DOHH2 (cell line): ENCODE measurements at regions not wholly inside any gene's neighbourhood (a gene's known extent, or its start where the extent isn't known, plus 50 kb on each side); places are given as distances from the start of the nearest gene placed in this dataset.

Experiments
- H3F3A ChIP-seq: fragments of 200-600 bp; sonication (generic), shearing (Covaris generic); 2 replicates; pipeline ENCODE4 v1.6.0; 2016; ENCODE audit warnings: antibody characterized with exemption, mild to moderate bottlenecking; ENCODE audit not compliant: control insufficient read depth, insufficient read depth
- H3K27ac ChIP-seq: fragments of 200-600 bp; sonication (generic); 2 replicates; pipeline ENCODE4 v1.5.1; 2014; ENCODE audit warnings: low read depth, mild to moderate bottlenecking, low read length, moderate library complexity
- H3K27me3 ChIP-seq: fragments of 200-600 bp; sonication (generic); 2 replicates; pipeline ENCODE4 v1.6.1; 2014; ENCODE audit warnings: mild to moderate bottlenecking, low read length, mixed read lengths; ENCODE audit not compliant: control insufficient read depth
- H3K36me3 ChIP-seq: fragments of 200-600 bp; sonication (generic); 2 replicates; pipeline ENCODE4 v1.6.1; 2014; ENCODE audit warnings: mild to moderate bottlenecking, low read length, moderate library complexity, mixed read lengths; ENCODE audit not compliant: control insufficient read depth
- H3K4me1 ChIP-seq: fragments of 200-600 bp; sonication (generic); 2 replicates; pipeline ENCODE4 v1.6.1; 2014; ENCODE audit warnings: mild to moderate bottlenecking, low read length, mixed read lengths; ENCODE audit not compliant: control insufficient read depth
- H3K4me2 ChIP-seq: fragments of 200-600 bp; sonication (generic); 2 replicates; pipeline ENCODE4 v1.6.0; 2014; ENCODE audit warnings: mild to moderate bottlenecking, low read length, moderate library complexity
- H3K4me3 ChIP-seq: fragments of 200-600 bp; sonication (generic); 2 replicates; pipeline ENCODE4 v1.5.1; 2014; ENCODE audit warnings: mild to moderate bottlenecking, low read length, mixed read lengths
- H3K79me2 ChIP-seq: fragments of 200-600 bp; sonication (generic); 2 replicates; pipeline ENCODE4 v1.6.1; 2014; ENCODE audit warnings: mild to moderate bottlenecking, low read length, mixed read lengths; ENCODE audit not compliant: control insufficient read depth
- H3K9me2 ChIP-seq: fragments of 200-600 bp; sonication (generic); replicated peaks from 2 replicates; pipeline ENCODE4 v1.6.1; 2014; ENCODE audit warnings: mild to moderate bottlenecking, low read length, mixed read lengths; ENCODE audit not compliant: control insufficient read depth
- H3K9me3 ChIP-seq: fragments of 200-600 bp; sonication (generic); 2 replicates; pipeline ENCODE4 v1.6.1; 2014; ENCODE audit warnings: antibody characterized with exemption, low read length, mixed read lengths; ENCODE audit not compliant: control insufficient read depth, insufficient read depth
- H4K20me1 ChIP-seq: fragments of 200-600 bp; sonication (generic); 2 replicates; pipeline ENCODE4 v1.6.0; 2014; ENCODE audit warnings: low read depth, mild to moderate bottlenecking, antibody characterized with exemption, low read length, moderate library complexity; ENCODE audit not compliant: control insufficient read depth, insufficient read depth
- EZH2phosphoT487 ChIP-seq: fragments of 200-600 bp; sonication (generic); IDR thresholded peaks from 2 replicates; pipeline ENCODE4 v1.6.1; 2017; ENCODE audit warnings: borderline replicate concordance, mild to moderate bottlenecking, antibody characterized with exemption, low read length, moderate library complexity, mixed read lengths
- TF ChIP-seq, protein P1 (sequence below): fragments of 200-600 bp; sonication (generic); IDR thresholded peaks from one replicate; pipeline ENCODE4 v1.5.1; 2014; ENCODE audit warnings: antibody characterized with exemption, mild to moderate bottlenecking, low read depth, low read length; ENCODE audit not compliant: poor library complexity, severe bottlenecking

DNA sequence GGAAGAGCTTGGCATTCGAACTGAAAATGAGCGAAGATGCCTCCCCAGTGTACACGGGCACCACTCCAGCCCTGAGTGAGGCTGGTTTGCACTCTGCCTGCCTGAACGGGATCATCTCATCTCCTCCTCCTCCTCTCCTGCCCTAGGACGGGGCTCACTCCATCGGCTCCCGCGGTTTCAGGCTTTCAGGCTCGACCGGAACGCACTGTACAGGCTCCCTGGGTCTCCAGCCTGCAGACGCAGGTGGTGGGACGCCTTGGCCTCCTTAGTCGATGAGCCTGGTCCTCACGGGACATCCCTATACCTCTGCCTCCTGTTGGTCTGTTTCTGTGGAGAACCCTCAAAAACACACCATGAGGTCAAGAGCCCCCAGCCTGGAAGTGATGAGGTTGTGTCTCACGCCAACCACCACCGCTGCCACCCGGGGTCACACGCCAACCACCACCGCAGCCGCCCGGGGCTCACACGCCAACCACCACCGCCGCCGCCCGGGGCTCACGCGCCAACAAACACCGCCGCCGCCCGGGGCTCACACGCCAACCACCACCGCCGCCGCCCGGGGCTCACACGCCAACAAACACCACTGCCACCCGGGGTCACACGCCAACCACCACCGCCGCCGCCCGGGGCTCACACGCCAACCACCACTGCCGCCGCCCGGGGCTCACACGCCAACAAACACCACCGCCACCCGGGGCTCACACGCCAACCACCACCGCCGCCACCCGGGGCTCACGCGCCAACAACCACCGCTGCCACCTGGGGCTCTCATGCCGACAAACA is 56.3 kb downstream of the FOXL3 start:
- peaks cover 80% of the 10 kb centered on the region; the same call in 1 of the 2 replicates for H3K9me3 ChIP-seq
- H3K4me1 ChIP-seq: no peaks in the 10 kb centered on the region
- no peaks in the 10 kb centered on the region for H3K27me3 ChIP-seq
- H3K4me2 ChIP-seq: no peak overlapping the region
- H3K79me2 ChIP-seq: no peaks in the 10 kb centered on the region
- no peaks in the 10 kb centered on the region for H3K9me2 ChIP-seq
- no peaks in the 10 kb centered on the region for H4K20me1 ChIP-seq
- H3K27ac ChIP-seq: no peak overlapping the region
- H3K4me3 ChIP-seq: no peak overlapping the region
- TF ChIP-seq, protein P1, sequence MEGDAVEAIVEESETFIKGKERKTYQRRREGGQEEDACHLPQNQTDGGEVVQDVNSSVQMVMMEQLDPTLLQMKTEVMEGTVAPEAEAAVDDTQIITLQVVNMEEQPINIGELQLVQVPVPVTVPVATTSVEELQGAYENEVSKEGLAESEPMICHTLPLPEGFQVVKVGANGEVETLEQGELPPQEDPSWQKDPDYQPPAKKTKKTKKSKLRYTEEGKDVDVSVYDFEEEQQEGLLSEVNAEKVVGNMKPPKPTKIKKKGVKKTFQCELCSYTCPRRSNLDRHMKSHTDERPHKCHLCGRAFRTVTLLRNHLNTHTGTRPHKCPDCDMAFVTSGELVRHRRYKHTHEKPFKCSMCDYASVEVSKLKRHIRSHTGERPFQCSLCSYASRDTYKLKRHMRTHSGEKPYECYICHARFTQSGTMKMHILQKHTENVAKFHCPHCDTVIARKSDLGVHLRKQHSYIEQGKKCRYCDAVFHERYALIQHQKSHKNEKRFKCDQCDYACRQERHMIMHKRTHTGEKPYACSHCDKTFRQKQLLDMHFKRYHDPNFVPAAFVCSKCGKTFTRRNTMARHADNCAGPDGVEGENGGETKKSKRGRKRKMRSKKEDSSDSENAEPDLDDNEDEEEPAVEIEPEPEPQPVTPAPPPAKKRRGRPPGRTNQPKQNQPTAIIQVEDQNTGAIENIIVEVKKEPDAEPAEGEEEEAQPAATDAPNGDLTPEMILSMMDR: no peak
- TF ChIP-seq EZH2phosphoT487: no peak
- H3K36me3 ChIP-seq: no peaks in the 10 kb centered on the region
- H3F3A ChIP-seq: no peaks in the 10 kb centered on the region

GRCh38 chr7:347001-347590 is 57.1 kb downstream of the FOXL3 start:
- Histone ChIP-seq H3F3A (no peaks in the 10 kb centered on the region), H3K27ac (no peak overlapping the region), H3K9me2 (no peaks in the 10 kb centered on the region), H4K20me1 (no peaks in the 10 kb centered on the region), H3K4me2 (no peak overlapping the region), H3K36me3 (no peaks in the 10 kb centered on the region), H3K9me3 (peaks cover 79% of the 10 kb centered on the region; the same call in 1 of the 2 replicates), H3K4me3 (no peak overlapping the region), H3K4me1 (no peaks in the 10 kb centered on the region), H3K27me3 (no peaks in the 10 kb centered on the region), H3K79me2 (no peaks in the 10 kb centered on the region)
- TF ChIP-seq, protein P1: no peak
- TF ChIP-seq EZH2phosphoT487: no peak

DNA sequence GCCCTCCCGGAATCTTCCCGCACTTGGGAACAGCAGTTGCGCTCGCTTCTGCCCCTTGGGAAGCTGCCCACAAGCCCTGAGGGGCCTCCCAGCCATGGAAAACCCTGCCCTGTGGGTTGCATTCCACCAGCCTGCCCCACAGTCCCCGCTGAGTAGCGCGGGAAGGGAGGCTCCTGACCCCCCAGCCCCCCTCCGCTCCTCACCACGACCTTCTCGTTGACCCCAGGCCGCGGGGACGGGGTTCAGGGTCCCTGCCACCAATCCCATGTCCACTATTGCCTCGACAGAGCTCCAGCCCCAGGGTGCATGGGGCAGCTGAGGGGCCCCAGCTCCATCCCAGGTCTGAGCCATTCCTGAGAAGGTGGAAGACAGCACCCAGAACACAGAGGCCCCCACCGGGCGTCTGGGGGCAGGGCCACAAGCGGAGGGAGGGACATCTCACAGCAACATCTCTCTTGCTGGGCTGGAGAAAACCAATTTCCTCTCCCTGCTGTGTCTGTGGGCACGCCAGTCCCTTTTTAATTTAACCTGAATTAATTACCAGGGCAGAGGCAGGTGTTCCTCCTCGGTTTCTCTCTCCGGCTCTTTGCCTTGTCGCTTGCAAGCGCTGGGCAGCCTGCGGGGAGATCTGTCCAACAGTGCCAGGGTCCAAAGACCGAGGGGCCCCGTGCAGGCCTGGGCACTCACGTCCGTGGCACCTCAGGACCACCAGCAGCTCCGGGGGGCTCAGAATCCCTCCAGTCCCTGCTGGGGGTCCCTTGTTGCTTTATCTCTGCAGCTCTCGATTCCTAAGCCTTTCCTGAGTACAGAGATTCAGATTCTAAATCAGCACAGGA is 57.9 kb downstream of the FOXL3 start:
- no peak overlapping the region for H3K27ac ChIP-seq
- H3K9me2 ChIP-seq: no peaks in the 10 kb centered on the region
- no peaks in the 10 kb centered on the region for H3K36me3 ChIP-seq
- no peaks in the 10 kb centered on the region for H3K27me3 ChIP-seq
- no peak for TF ChIP-seq EZH2phosphoT487
- TF ChIP-seq, protein P1: no peak
- no peak overlapping the region for H3K4me2 ChIP-seq
- no peaks in the 10 kb centered on the region for H4K20me1 ChIP-seq
- H3F3A ChIP-seq: no peaks in the 10 kb centered on the region
- no peaks in the 10 kb centered on the region for H3K79me2 ChIP-seq
- no peak overlapping the region for H3K4me3 ChIP-seq
- H3K4me1 ChIP-seq: no peaks in the 10 kb centered on the region
- peaks cover 79% of the 10 kb centered on the region; the same call in 1 of the 2 replicates for H3K9me3 ChIP-seq
